Esophagus squamous epithelium (tissue), 4 donors: ENCODE measurements at regions not wholly inside any gene's neighbourhood (a gene's known extent, or its start where the extent isn't known, plus 50 kb on each side); places are given as distances from the start of the nearest gene placed in this dataset.

Experiments used
- CTCF ChIP-seq, 6 experiments: fragments of 450-650 bp in 4 of 6; fragments of 200-600 bp in 2 of 6; sonication (generic) in 2 of 6; IDR thresholded peaks; one replicate each; pipeline ENCODE4 v1.5.1; 2016 to 2019; ENCODE audit warnings: antibody characterized with exemption in 6 of 6, mild to moderate bottlenecking in 4 of 6, moderate library complexity in 4 of 6
- POLR2A ChIP-seq, 4 donors: fragments of 450-650 bp; IDR thresholded peaks; one replicate each; pipeline ENCODE4 v1.6.1; 2017; ENCODE audit warnings: antibody characterized with exemption in 4 of 4, mild to moderate bottlenecking in 4 of 4, moderate library complexity in 3 of 4

- TF ChIP-seq CTCF (IDR thresholded peaks at IDR 0.05) (no peak), POLR2A (IDR thresholded peaks at IDR 0.05) (no peak)
Observed at GRCh38 chr11:109964487-109964886, 128.7 kb upstream of the ZC3H12C start.
